GM19239 (cell line): ENCODE measurements at regions not wholly inside any gene's neighbourhood (a gene's known extent, or its start where the extent isn't known, plus 50 kb on each side); places are given as distances from the start of the nearest gene placed in this dataset.
"Not testable (repeated sequence)": the region's sequence is repeated elsewhere in the genome, so short reads cannot be mapped to it uniquely, and the experiment has no call there.

Experiments used
- DNase-seq: peaks from one replicate; pipeline ENCODE4 v3.0.0; 2011; ENCODE audit warnings: low spot score; ENCODE audit not compliant: insufficient read length
- FAIRE-seq: peaks from 2 replicates; lab custom pipeline; 2011; peaks lifted over from hg19 to GRCh38; lab: Jason Lieb, UNC

GRCh38 chr3:176041812-176042211 lies 1155.5 kb downstream of the TBL1XR1 start:
- FAIRE-seq (no peak), DNase-seq (no peak)

GRCh38 chr3:176041185-176041584 lies 1156.1 kb downstream of the TBL1XR1 start:
- FAIRE-seq = no peak
- no peak for DNase-seq

- DNase-seq (no peak), FAIRE-seq (no peak)
These were observed 1159.6 kb downstream of the TBL1XR1 start for GRCh38 chr3:176037636-176038035.

- no peak for FAIRE-seq
- no peak for DNase-seq
These were observed 1165.2 kb downstream of the TBL1XR1 start for GRCh38 chr3:176032043-176032442.

- not testable (repeated sequence) for FAIRE-seq, DNase-seq
These were observed 1157.1 kb downstream of the NAALADL2 start for GRCh38 chr3:176016203-176016602.

- not testable (repeated sequence) for FAIRE-seq, DNase-seq
These were observed 1156.1 kb downstream of the NAALADL2 start for GRCh38 chr3:176015228-176015627.

GRCh38 chr3:176009256-176009655 lies 1150.1 kb downstream of the NAALADL2 start:
- FAIRE-seq = no peak
- DNase-seq = no peak

- DNase-seq (no peak), FAIRE-seq (no peak)
These were observed 1146.4 kb downstream of the NAALADL2 start for GRCh38 chr3:176005564-176005963.

GRCh38 chr3:175989161-175989560 lies 1130.0 kb downstream of the NAALADL2 start:
- no peak for DNase-seq
- no peak for FAIRE-seq

GRCh38 chr3:175988401-175988800 lies 1129.3 kb downstream of the NAALADL2 start:
- FAIRE-seq (no peak), DNase-seq (no peak)

GRCh38 chr3:175985781-175986180 lies 1126.6 kb downstream of the NAALADL2 start:
- no peak for DNase-seq
- no peak for FAIRE-seq

GRCh38 chr3:175983379-175983778 lies 1124.2 kb downstream of the NAALADL2 start:
- DNase-seq (no peak), FAIRE-seq (no peak)

- FAIRE-seq (no peak), DNase-seq (no peak)
These were observed 1121.5 kb downstream of the NAALADL2 start for GRCh38 chr3:175980486-175981090.

- DNase-seq = no peak
- no peak for FAIRE-seq
These were observed 1119.0 kb downstream of the NAALADL2 start for GRCh38 chr3:175977968-175978752.

- FAIRE-seq (no peak), DNase-seq (no peak)
These were observed 1110.3 kb downstream of the NAALADL2 start for GRCh38 chr3:175969456-175969855.

GRCh38 chr3:175965036-175965435 lies 1105.9 kb downstream of the NAALADL2 start:
- FAIRE-seq = no peak
- no peak for DNase-seq

GRCh38 chr3:175957427-175957826 lies 1098.3 kb downstream of the NAALADL2 start:
- DNase-seq (no peak), FAIRE-seq (no peak)

GRCh38 chr3:175956964-175957363 lies 1097.8 kb downstream of the NAALADL2 start:
- no peak for FAIRE-seq
- no peak for DNase-seq

GRCh38 chr3:175951047-175951694 lies 1092.0 kb downstream of the NAALADL2 start:
- DNase-seq = no peak

GRCh38 chr3:175948041-175948440 lies 1088.9 kb downstream of the NAALADL2 start:
- DNase-seq (no peak), FAIRE-seq (no peak)

More at GRCh38 chr3:175951047-175951694, 1092.0 kb downstream of the NAALADL2 start:
- no peak for FAIRE-seq

GRCh38 chr3:175941352-175941751 lies 1082.2 kb downstream of the NAALADL2 start:
- peak; percentile 52 for FAIRE-seq

More at GRCh38 chr3:175941352-175941751, 1082.2 kb downstream of the NAALADL2 start:
- DNase-seq = no peak
